SU-DHL-6 (cell line): ENCODE measurements at regions not wholly inside any gene's neighbourhood (a gene's known extent, or its start where the extent isn't known, plus 50 kb on each side); places are given as distances from the start of the nearest gene placed in this dataset.

ENCODE experiments used
- H2AFZ ChIP-seq: fragments of 200-600 bp; sonication (generic); 2 replicates; pipeline ENCODE4 v1.6.1; 2014; ENCODE audit warnings: low read depth, mild to moderate bottlenecking, moderate library complexity, mixed read lengths, antibody characterized with exemption, low read length; ENCODE audit not compliant: severe bottlenecking
- H3F3A ChIP-seq: fragments of 200-600 bp; shearing (Covaris generic); 2 replicates; pipeline ENCODE4 v1.6.0; 2016; ENCODE audit warnings: antibody characterized with exemption, mild to moderate bottlenecking; ENCODE audit not compliant: insufficient read depth
- H3K27ac ChIP-seq: fragments of 200-600 bp; sonication (generic); 2 replicates; pipeline ENCODE4 v1.5.1; 2016; ENCODE audit warnings: low read depth, mild to moderate bottlenecking, low read length, moderate library complexity, mixed read lengths
- H3K27me3 ChIP-seq: fragments of 200-600 bp; sonication (generic), shearing (Covaris generic); 2 replicates; pipeline ENCODE4 v1.6.0; 2014; ENCODE audit warnings: mild to moderate bottlenecking, low read length
- H3K36me3 ChIP-seq: fragments of 200-600 bp; sonication (generic); 2 replicates; pipeline ENCODE4 v1.6.1; 2014; ENCODE audit warnings: mild to moderate bottlenecking, low read length, mixed read lengths
- H3K4me2 ChIP-seq: fragments of 300-600, 200-600 bp; shearing (Covaris generic), sonication (generic); 2 replicates; pipeline ENCODE4 v1.6.0; 2014; ENCODE audit warnings: low read length, low read depth, mild to moderate bottlenecking; ENCODE audit not compliant: poor library complexity, severe bottlenecking
- H3K4me3 ChIP-seq: fragments of 200-600 bp; sonication (generic); 2 replicates; pipeline ENCODE4 v1.5.1; 2014; ENCODE audit warnings: antibody characterized with exemption, low read length, mild to moderate bottlenecking, mixed read lengths; ENCODE audit not compliant: insufficient read depth, poor library complexity, severe bottlenecking
- H3K79me2 ChIP-seq: fragments of 200-600 bp; sonication (generic); 2 replicates; pipeline ENCODE4 v1.6.1; 2014; ENCODE audit warnings: mild to moderate bottlenecking, low read length, moderate library complexity; ENCODE audit not compliant: insufficient read depth
- H3K9ac ChIP-seq: fragments of 200-600 bp; sonication (generic); 2 replicates; pipeline ENCODE4 v1.7.0; 2014; ENCODE audit warnings: mild to moderate bottlenecking, low read length
- H3K9me2 ChIP-seq: fragments of 200-600 bp; sonication (generic); replicated peaks from 2 replicates; pipeline ENCODE4 v1.6.1; 2014; ENCODE audit warnings: low read length; ENCODE audit not compliant: insufficient read depth
- H3K9me3 ChIP-seq: fragments of 200-600 bp; sonication (generic); 2 replicates; pipeline ENCODE4 v1.6.1; 2014; ENCODE audit warnings: low read length, mixed read lengths; ENCODE audit not compliant: insufficient read depth
- H4K20me1 ChIP-seq: fragments of 200-600 bp; sonication (generic); 2 replicates; pipeline ENCODE4 v1.6.1; 2014; ENCODE audit warnings: low read depth, mild to moderate bottlenecking, antibody characterized with exemption, low read length, moderate library complexity, mixed read lengths
- CTCF ChIP-seq: fragments of 200-600 bp; sonication (generic); IDR thresholded peaks from one replicate; pipeline ENCODE4 v1.5.1; 2017; ENCODE audit warnings: antibody characterized with exemption, mild to moderate bottlenecking, low read length, moderate library complexity; ENCODE audit not compliant: insufficient read depth, poor library complexity, severe bottlenecking
- EZH2phosphoT487 ChIP-seq: fragments of 200-600 bp; sonication (generic), shearing (Covaris generic); conservative IDR thresholded peaks from 2 replicates; pipeline ENCODE4 v1.6.1; 2018; ENCODE audit warnings: mild to moderate bottlenecking, antibody characterized with exemption, low read length, moderate library complexity, mixed read lengths

DNA sequence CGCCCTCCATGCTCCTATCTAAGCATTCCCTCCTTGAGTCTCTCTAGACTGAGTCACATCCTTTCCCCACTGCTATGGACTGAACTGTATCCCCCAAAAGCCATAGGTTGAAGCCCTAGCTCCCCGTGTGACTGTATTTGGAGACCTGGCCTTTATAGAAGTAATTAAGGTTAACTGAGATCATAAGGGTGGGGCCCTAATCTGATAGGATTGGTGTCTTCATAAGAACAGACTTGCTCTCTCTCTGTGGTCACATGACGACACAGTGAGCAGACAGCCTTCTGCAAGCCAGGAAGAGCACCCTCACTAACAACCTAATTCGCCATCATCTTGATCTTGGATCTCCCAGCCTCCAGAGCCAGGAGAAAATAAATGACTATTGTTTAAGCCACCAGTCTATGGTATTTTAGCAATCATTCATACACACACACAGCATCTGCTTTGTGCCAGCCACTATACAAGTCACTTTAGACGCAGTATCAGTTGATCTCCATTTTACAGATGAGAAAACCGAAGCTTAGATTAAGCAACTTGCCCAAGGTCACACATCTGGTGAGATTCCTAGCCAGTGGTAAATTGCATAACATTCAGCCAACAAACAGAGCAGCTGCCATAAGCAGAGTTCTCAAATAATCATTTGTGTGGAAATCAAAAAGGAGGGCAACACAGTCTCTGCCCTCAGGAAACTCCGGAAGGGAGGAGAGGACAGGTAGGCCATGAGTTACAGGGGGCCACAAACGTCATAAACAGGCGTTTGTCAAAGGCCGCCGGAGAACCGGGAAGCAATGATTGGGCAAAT lies 66.3 kb upstream of the HES1 start:
- H3K4me2 ChIP-seq = no peak overlapping the region
- no peak overlapping the region for H2AFZ ChIP-seq
- H3K27me3 ChIP-seq = no peaks in the 10 kb centered on the region
- H3K36me3 ChIP-seq = no peaks in the 10 kb centered on the region
- TF ChIP-seq EZH2phosphoT487 (no peak), CTCF (no peak)
- no peak overlapping the region for H3K27ac ChIP-seq
- peaks cover 4% of the 10 kb centered on the region; the same call in 1 of the 2 replicates for H3K9me3 ChIP-seq
- H4K20me1 ChIP-seq = no peaks in the 10 kb centered on the region
- H3F3A ChIP-seq = peaks cover 22% of the 10 kb centered on the region
- no peaks in the 10 kb centered on the region for H3K9me2 ChIP-seq
- H3K9ac ChIP-seq = no peak overlapping the region
- H3K79me2 ChIP-seq = no peaks in the 10 kb centered on the region
- H3K4me3 ChIP-seq = no peak overlapping the region

DNA sequence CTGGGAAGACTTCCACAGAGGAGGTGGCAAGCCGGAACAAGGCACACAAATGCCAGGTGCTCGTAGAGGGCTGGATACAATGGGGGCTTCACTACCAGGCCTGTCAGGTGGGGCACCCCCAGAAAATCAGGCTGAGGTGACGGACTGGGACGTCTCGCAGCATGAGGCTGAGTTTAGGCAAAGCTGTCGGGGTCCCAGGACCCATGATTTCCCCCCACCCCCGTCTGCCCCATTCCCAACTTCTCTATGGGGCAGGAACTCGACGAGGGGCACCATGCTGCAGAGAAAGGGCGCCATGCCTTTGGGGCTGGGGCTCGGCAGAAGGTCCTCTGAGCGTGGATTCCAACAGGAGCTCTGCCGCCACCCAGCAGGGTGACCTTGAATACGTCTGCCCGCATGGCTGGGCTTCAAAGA lies 65.7 kb upstream of the HES1 start:
- peak overlapping the region; percentile 30 for H3K4me3 ChIP-seq
- no peaks in the 10 kb centered on the region for H3K79me2 ChIP-seq
- H4K20me1 ChIP-seq = no peaks in the 10 kb centered on the region
- H3K4me2 ChIP-seq = peak overlapping the region; percentile 75
- peaks cover 25% of the 10 kb centered on the region for H3F3A ChIP-seq
- H3K9me2 ChIP-seq = no peaks in the 10 kb centered on the region
- peak overlapping the region; percentile 54 for H2AFZ ChIP-seq
- H3K27ac ChIP-seq = peak overlapping the region; percentile 43
- peak overlapping the region; percentile 63 for H3K9ac ChIP-seq
- no peak for TF ChIP-seq CTCF
- no peaks in the 10 kb centered on the region for H3K27me3 ChIP-seq
- H3K9me3 ChIP-seq = peaks cover 4% of the 10 kb centered on the region; the same call in 1 of the 2 replicates
- no peaks in the 10 kb centered on the region for H3K36me3 ChIP-seq

- H3K79me2 ChIP-seq = no peaks in the 10 kb centered on the region
- H3K9me3 ChIP-seq = peaks cover 4% of the 10 kb centered on the region; the same call in 1 of the 2 replicates
- TF ChIP-seq EZH2phosphoT487 (no peak), CTCF (no peak)
- H4K20me1 ChIP-seq = no peaks in the 10 kb centered on the region
- peaks cover 25% of the 10 kb centered on the region for H3F3A ChIP-seq
- peak overlapping the region; percentile 54 for H2AFZ ChIP-seq
- H3K9ac ChIP-seq = peak overlapping the region; percentile 63
- H3K27me3 ChIP-seq = no peaks in the 10 kb centered on the region
- H3K9me2 ChIP-seq = no peaks in the 10 kb centered on the region
- peak overlapping the region; percentile 57 for H3K4me3 ChIP-seq
- H3K4me2 ChIP-seq = peak overlapping the region; percentile 75
- no peaks in the 10 kb centered on the region for H3K36me3 ChIP-seq
- H3K27ac ChIP-seq = peak overlapping the region; percentile 43
Measured at GRCh38 chr3:194070634-194071409, 65.1 kb upstream of the HES1 start.
